HCT116 (cell line): ENCODE measurements at regions not wholly inside any gene's neighbourhood (a gene's known extent, or its start where the extent isn't known, plus 50 kb on each side); places are given as distances from the start of the nearest gene placed in this dataset.

Experiments used
- ATAC-seq: fragments of 200-7000 bp; cut with Tn5 transposase; 2 replicates; pipeline ENCODE4 v1.9.1; 2020; ENCODE audit warnings: mild to moderate bottlenecking, moderate library complexity
- BruUV-seq: library from RNA; stranded (reverse); fragments of 400-500 nt; replicated peaks from 2 replicates; lab custom pipeline; 2021; lab: Mats Ljungman, UMichigan
- CTCF ChIA-PET: fragments of 300-600 bp; sonication (Branson Sonifier 250); formaldehyde crosslinking; loops from one replicate; lab custom pipeline; 2021; ENCODE audit warnings: antibody characterized with exemption; lab: Charles Lee
- POLR2A ChIA-PET: fragments of 300-600, 350-600 bp; sonication (Branson Sonifier 250); formaldehyde crosslinking; loops from one replicate; lab custom pipeline; 2021; ENCODE audit warnings: antibody characterized with exemption; lab: Charles Lee
- RAD21 ChIA-PET, 2 experiments: fragments of 300-600 bp; sonication (Branson Sonifier 250); formaldehyde crosslinking; loops; one replicate each; lab custom pipeline; 2023; ENCODE audit warnings: low total read pairs in 2 of 2; ENCODE audit not compliant: uncharacterized antibody in 2 of 2, unreplicated experiment in 2 of 2, low non-redundant PET in 1 of 2; lab: Charles Lee
- DNase-seq: peaks from one replicate; pipeline ENCODE4 v3.0.0-alpha.2; 2010; ENCODE audit warnings: low read depth, low spot score
- H2AFZ ChIP-seq: fragments of 200-600 bp; shearing (Covaris generic), sonication (generic); 2 replicates; pipeline ENCODE4 v1.6.1; 2017; ENCODE audit warnings: low read depth, mixed run types, mixed read lengths, antibody characterized with exemption, low read length; ENCODE audit not compliant: poor library complexity, severe bottlenecking
- H3K27ac ChIP-seq: 2 replicates; pipeline ENCODE4 v1.5.1; 2012; ENCODE audit warnings: low read depth, low read length
- H3K27me3 ChIP-seq: fragments of 200-600 bp; sonication (generic); 2 replicates; pipeline ENCODE4 v1.6.1; 2016; ENCODE audit warnings: mixed run types, low read length, mixed read lengths; ENCODE audit not compliant: insufficient read depth
- H3K36me3 ChIP-seq, 2 experiments: fragments of 200-500 bp in 1 of 2; fragments of 200-600 bp in 1 of 2; sonication (Bioruptor generic) in 1 of 2; sonication (generic) in 1 of 2; 2 replicates each; pipeline versions ENCODE4 v1.5.1 to v1.6.1; 2014 to 2016; ENCODE audit warnings: low read length in 2 of 2, inconsistent platforms in 1 of 2, mixed read lengths in 1 of 2, mixed run types in 1 of 2; ENCODE audit not compliant: insufficient read depth in 2 of 2, control insufficient read depth in 1 of 2
- H3K4me1 ChIP-seq, 2 experiments: fragments of 200-600 bp in 1 of 2; sonication (generic) in 1 of 2; 2 replicates each; pipeline versions ENCODE4 v1.5.1 to v1.6.1; 2012 to 2017; ENCODE audit warnings: low read length in 2 of 2, inconsistent platforms in 1 of 2, mild to moderate bottlenecking in 1 of 2, mixed read lengths in 1 of 2, mixed run types in 1 of 2, moderate library complexity in 1 of 2; ENCODE audit not compliant: insufficient read depth in 2 of 2, control insufficient read depth in 1 of 2
- H3K4me2 ChIP-seq: fragments of 200-600 bp; sonication (generic); 2 replicates; pipeline ENCODE4 v1.6.1; 2017; ENCODE audit warnings: mixed run types, low read length, mixed read lengths
- H3K4me3 ChIP-seq, 2 experiments: fragments of 200-600 bp in 1 of 2; sonication (generic) in 1 of 2; replicated peaks in 1 of 2; 2 replicates each; pipeline ENCODE4 v1.5.1; 2011 to 2016; ENCODE audit warnings: low read length in 2 of 2, control low read depth in 1 of 2, low read depth in 1 of 2, mild to moderate bottlenecking in 1 of 2, mixed read lengths in 1 of 2, mixed run types in 1 of 2
- H3K79me2 ChIP-seq: fragments of 200-600 bp; sonication (generic); 2 replicates; pipeline ENCODE4 v1.6.1; 2017; ENCODE audit warnings: mild to moderate bottlenecking, mixed run types, low read length, moderate library complexity, mixed read lengths; ENCODE audit not compliant: insufficient read depth
- H3K9ac ChIP-seq: fragments of 200-600 bp; sonication (generic); 2 replicates; pipeline ENCODE4 v1.6.1; 2016; ENCODE audit warnings: low read length, mixed read lengths
- H3K9me2 ChIP-seq: fragments of 200-600 bp; sonication (generic), shearing (Covaris generic); 2 replicates; pipeline ENCODE4 v1.6.1; 2017; ENCODE audit warnings: mixed run types, mild to moderate bottlenecking, moderate library complexity; ENCODE audit not compliant: insufficient read depth
- H3K9me3 ChIP-seq, 2 experiments: fragments of 200-500 bp in 1 of 2; fragments of 200-600 bp in 1 of 2; sonication (Bioruptor generic) in 1 of 2; sonication (generic) in 1 of 2; 2 replicates each; pipeline ENCODE4 v1.6.1; 2014 to 2017; ENCODE audit warnings: low read length in 2 of 2, mixed read lengths in 2 of 2, inconsistent platforms in 1 of 2, low read depth in 1 of 2, mild to moderate bottlenecking in 1 of 2, mixed run types in 1 of 2, moderate library complexity in 1 of 2; ENCODE audit not compliant: control insufficient read depth in 1 of 2, insufficient read depth in 1 of 2
- H4K20me1 ChIP-seq: fragments of 200-600 bp; sonication (generic), shearing (Covaris generic); 2 replicates; pipeline ENCODE4 v1.6.1; 2017; ENCODE audit warnings: mixed run types, mild to moderate bottlenecking, moderate library complexity; ENCODE audit not compliant: insufficient read depth
- CBX3 ChIP-seq: IDR thresholded peaks from 2 replicates; pipeline ENCODE4 v1.6.1; 2012; ENCODE audit warnings: low read depth
- CEBPB ChIP-seq: IDR thresholded peaks from 2 replicates; pipeline ENCODE4 v1.6.1; 2012; ENCODE audit warnings: low read depth
- CTCF ChIP-seq, 3 experiments: fragments of 200-600 bp in 1 of 3; sonication (generic) in 1 of 3; IDR thresholded peaks in 2 of 3; conservative IDR thresholded peaks in 1 of 3; 2 replicates each; pipeline ENCODE4 v1.5.1; 2012 to 2017; ENCODE audit warnings: low read depth in 2 of 3, low read length in 2 of 3, antibody characterized with exemption in 1 of 3, borderline replicate concordance in 1 of 3, control low read depth in 1 of 3, mild to moderate bottlenecking in 1 of 3, mixed read lengths in 1 of 3, mixed run types in 1 of 3, moderate library complexity in 1 of 3; ENCODE audit not compliant: insufficient read depth in 1 of 3
- ELF1 ChIP-seq: IDR thresholded peaks from 2 replicates; pipeline ENCODE4 v1.6.1; 2012; ENCODE audit warnings: low read depth, borderline replicate concordance
- EZH2 ChIP-seq: fragments of 200-600 bp; sonication (generic); IDR thresholded peaks from 2 replicates; pipeline ENCODE4 v1.6.1; 2017; ENCODE audit warnings: antibody characterized with exemption, mixed run types
- EZH2phosphoT487 ChIP-seq: fragments of 200-600 bp; IDR thresholded peaks from 2 replicates; pipeline ENCODE4 v1.6.1; 2018; ENCODE audit warnings: antibody characterized with exemption, borderline replicate concordance
- FOSL1 ChIP-seq: IDR thresholded peaks from 2 replicates; pipeline ENCODE4 v1.6.1; 2012; ENCODE audit warnings: low read depth
- JUND ChIP-seq: IDR thresholded peaks from 2 replicates; pipeline ENCODE4 v1.6.1; 2012
- POLR2AphosphoS5 ChIP-seq: IDR thresholded peaks from 2 replicates; pipeline ENCODE4 v1.6.1; 2011; ENCODE audit warnings: mild to moderate bottlenecking, low read depth, low read length, moderate library complexity
- RAD21 ChIP-seq: IDR thresholded peaks from 2 replicates; pipeline ENCODE4 v1.6.1; 2012; ENCODE audit warnings: low read depth, mild to moderate bottlenecking
- SIN3A ChIP-seq: IDR thresholded peaks from 2 replicates; pipeline ENCODE4 v1.6.1; 2012; ENCODE audit warnings: low read depth
- SP1 ChIP-seq: IDR thresholded peaks from 2 replicates; pipeline ENCODE4 v1.6.1; 2012; ENCODE audit warnings: low read depth
- TCF7L2 ChIP-seq: IDR thresholded peaks from 2 replicates; pipeline ENCODE4 v1.7.0; 2011; ENCODE audit warnings: borderline replicate concordance, inconsistent platforms; ENCODE audit not compliant: insufficient read depth, insufficient read length; ENCODE audit errors: extremely low read depth
- YY1 ChIP-seq: IDR thresholded peaks from 2 replicates; pipeline ENCODE4 v1.6.1; 2011; ENCODE audit warnings: low read length, low read depth, moderate library complexity, mild to moderate bottlenecking; ENCODE audit not compliant: insufficient replicate concordance; ENCODE audit errors: extremely low read depth
- intact Hi-C: fragments of 100-400 bp; cut with micrococcal nuclease; formaldehyde crosslinking; loops from 2 replicates; pipeline ENCODE4 v1.10.0; 2022
- TF ChIP-seq, protein P1 (sequence below): IDR thresholded peaks from 2 replicates; pipeline ENCODE4 v1.6.1; 2011; ENCODE audit warnings: mild to moderate bottlenecking, low read length, moderate library complexity; ENCODE audit not compliant: insufficient replicate concordance; ENCODE audit errors: extremely low read depth

DNA sequence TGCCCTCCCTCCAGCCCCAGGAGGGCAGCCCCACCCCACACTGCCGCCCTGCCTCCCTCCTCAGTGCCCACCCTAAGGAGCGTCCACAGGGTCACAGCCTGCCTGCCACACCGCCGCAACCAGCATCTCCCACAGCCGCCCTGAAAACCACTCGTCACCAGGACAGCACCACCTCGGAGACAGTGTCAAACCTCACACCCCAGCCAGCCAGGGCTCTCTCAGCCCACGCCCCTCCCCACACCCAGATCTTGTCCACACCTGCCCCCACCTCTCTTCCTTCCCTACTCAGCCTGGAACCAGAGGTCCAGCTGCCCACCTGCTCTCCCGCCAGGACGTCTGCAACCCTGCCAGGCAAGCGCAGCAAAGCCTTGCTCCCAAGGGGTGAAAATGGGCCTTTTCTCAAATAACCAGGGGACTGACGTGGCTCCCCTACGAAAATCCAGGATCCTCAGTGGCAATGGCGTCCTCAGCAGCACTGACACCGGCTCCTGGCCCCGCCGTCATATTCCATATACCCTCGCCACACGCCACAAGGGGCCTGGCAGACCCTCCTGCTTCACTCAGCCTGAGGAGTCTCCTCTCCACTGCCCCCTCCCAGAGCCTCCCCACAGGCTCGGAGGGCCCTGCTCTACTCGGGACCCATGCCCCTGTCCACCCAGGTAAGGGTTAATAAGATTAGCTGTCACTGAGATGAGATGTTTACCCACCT, 71.0 kb upstream of the ADAMTS2 start (continued):
- TF ChIP-seq, protein P1, sequence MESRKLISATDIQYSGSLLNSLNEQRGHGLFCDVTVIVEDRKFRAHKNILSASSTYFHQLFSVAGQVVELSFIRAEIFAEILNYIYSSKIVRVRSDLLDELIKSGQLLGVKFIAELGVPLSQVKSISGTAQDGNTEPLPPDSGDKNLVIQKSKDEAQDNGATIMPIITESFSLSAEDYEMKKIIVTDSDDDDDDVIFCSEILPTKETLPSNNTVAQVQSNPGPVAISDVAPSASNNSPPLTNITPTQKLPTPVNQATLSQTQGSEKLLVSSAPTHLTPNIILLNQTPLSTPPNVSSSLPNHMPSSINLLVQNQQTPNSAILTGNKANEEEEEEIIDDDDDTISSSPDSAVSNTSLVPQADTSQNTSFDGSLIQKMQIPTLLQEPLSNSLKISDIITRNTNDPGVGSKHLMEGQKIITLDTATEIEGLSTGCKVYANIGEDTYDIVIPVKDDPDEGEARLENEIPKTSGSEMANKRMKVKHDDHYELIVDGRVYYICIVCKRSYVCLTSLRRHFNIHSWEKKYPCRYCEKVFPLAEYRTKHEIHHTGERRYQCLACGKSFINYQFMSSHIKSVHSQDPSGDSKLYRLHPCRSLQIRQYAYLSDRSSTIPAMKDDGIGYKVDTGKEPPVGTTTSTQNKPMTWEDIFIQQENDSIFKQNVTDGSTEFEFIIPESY, result no peak
- TF ChIP-seq CTCF (IDR thresholded peaks at IDR 0.05 in 2 of 3, conservative IDR thresholded peaks at IDR 0.05 in 1 of 3; ENCODE audit: borderline replicate concordance in 1 of 3, insufficient read depth in 1 of 3, low read depth in 2 of 3, low read length in 2 of 3) (no peak), FOSL1 (no peak), JUND (no peak), YY1 (no peak), POLR2AphosphoS5 (no peak), SIN3A (no peak)
- TF ChIP-seq, all 23 proteins: peak for 0

GRCh38 chr5:179415291-179416060, 70.2 kb upstream of the ADAMTS2 start:
- Histone ChIP-seq H3K9me3 (no peaks in the 10 kb centered on the region), H3K27me3 (peaks cover 5% of the 10 kb centered on the region; the same call in 1 of the 2 replicates), H3K4me3 (no peak overlapping the region), H3K9me2 (no peaks in the 10 kb centered on the region), H3K27ac (no peak overlapping the region), H4K20me1 (no peaks in the 10 kb centered on the region), H3K79me2 (no peaks in the 10 kb centered on the region), H3K4me2 (no peak overlapping the region), H3K4me1 (no peaks in the 10 kb centered on the region), H2AFZ (no peak overlapping the region), H3K36me3 (no peaks in the 10 kb centered on the region), H3K9ac (no peak overlapping the region)
- intact Hi-C loops, result no loop called here
- ATAC-seq (no peak), DNase-seq (no peak)
- ChIA-PET CTCF (no interaction called here), POLR2A (no interaction called here), RAD21 (no interaction called here)
- BruUV-seq, result no TSS peak
- no peak for TF ChIP-seq EZH2
- no peak for TF ChIP-seq TCF7L2
- TF ChIP-seq CBX3, result no peak
- TF ChIP-seq RAD21, result no peak
- no peak for TF ChIP-seq ELF1
- no peak for TF ChIP-seq CEBPB
- TF ChIP-seq FOSL1, result no peak
- TF ChIP-seq CTCF (IDR thresholded peaks at IDR 0.05 in 2 of 3, conservative IDR thresholded peaks at IDR 0.05 in 1 of 3; ENCODE audit: borderline replicate concordance in 1 of 3, insufficient read depth in 1 of 3, low read depth in 2 of 3, low read length in 2 of 3), result no peak
- no peak for TF ChIP-seq YY1
- no peak for TF ChIP-seq SP1
- no peak for TF ChIP-seq EZH2phosphoT487
